MCF 10A (cell line): ENCODE measurements at regions not wholly inside any gene's neighbourhood (a gene's known extent, or its start where the extent isn't known, plus 50 kb on each side); places are given as distances from the start of the nearest gene placed in this dataset.

Experiments used
- BruUV-seq: library from RNA; stranded (reverse); fragments of 400-500 nt; replicated peaks from 2 replicates; lab custom pipeline; 2021; lab: Mats Ljungman, UMichigan
- CTCF ChIA-PET: fragments of 300-600 bp; sonication (Branson Sonifier 250); formaldehyde crosslinking; extraction: SDS; loops from one replicate; lab custom pipeline; 2021; ENCODE audit warnings: antibody characterized with exemption, inconsistent platforms; lab: Yijun Ruan, JAX
- POLR2A ChIA-PET: fragments of 300-600, 350-650 bp; sonication (Branson Sonifier 250); formaldehyde crosslinking; extraction: SDS; loops from one replicate; lab custom pipeline; 2020; ENCODE audit warnings: antibody characterized with exemption, inconsistent platforms; lab: Yijun Ruan, JAX
- DNase-seq: peaks from one replicate; pipeline ENCODE4 v3.0.0-alpha.2; 2018; ENCODE audit not compliant: unreplicated experiment
- H3K27ac Mint-ChIP-seq: one replicate; pipeline ENCODE4 v1.8.0; 2022; ENCODE audit warnings: mild to moderate bottlenecking, low read depth, mixed read lengths; ENCODE audit not compliant: unreplicated experiment
- H3K27me3 Mint-ChIP-seq: one replicate; pipeline ENCODE4 v1.8.0; 2022; ENCODE audit warnings: mixed read lengths; ENCODE audit not compliant: insufficient read depth, unreplicated experiment
- H3K36me3 Mint-ChIP-seq: one replicate; pipeline ENCODE4 v1.8.0; 2022; ENCODE audit warnings: mild to moderate bottlenecking, moderate library complexity, mixed read lengths; ENCODE audit not compliant: insufficient read depth, unreplicated experiment
- H3K4me1 Mint-ChIP-seq: one replicate; pipeline ENCODE4 v1.8.0; 2022; ENCODE audit warnings: mixed read lengths; ENCODE audit not compliant: insufficient read depth, unreplicated experiment
- H3K4me3 Mint-ChIP-seq: one replicate; pipeline ENCODE4 v1.8.0; 2022; ENCODE audit warnings: mild to moderate bottlenecking, moderate library complexity, mixed read lengths; ENCODE audit not compliant: unreplicated experiment
- H3K9me3 Mint-ChIP-seq: one replicate; pipeline ENCODE4 v1.8.0; 2022; ENCODE audit warnings: mixed read lengths; ENCODE audit not compliant: unreplicated experiment
- intact Hi-C: fragments of 100-400 bp; cut with micrococcal nuclease; formaldehyde crosslinking; loops from 2 replicates; pipeline ENCODE4 v1.14.1; 2022
- TF ChIP-seq, protein P1 (sequence below): fragments of 200-600 bp; IDR thresholded peaks from one replicate; pipeline ENCODE4 v1.8.0; 2022; ENCODE audit warnings: antibody characterized with exemption, mild to moderate bottlenecking; ENCODE audit not compliant: unreplicated experiment

DNA sequence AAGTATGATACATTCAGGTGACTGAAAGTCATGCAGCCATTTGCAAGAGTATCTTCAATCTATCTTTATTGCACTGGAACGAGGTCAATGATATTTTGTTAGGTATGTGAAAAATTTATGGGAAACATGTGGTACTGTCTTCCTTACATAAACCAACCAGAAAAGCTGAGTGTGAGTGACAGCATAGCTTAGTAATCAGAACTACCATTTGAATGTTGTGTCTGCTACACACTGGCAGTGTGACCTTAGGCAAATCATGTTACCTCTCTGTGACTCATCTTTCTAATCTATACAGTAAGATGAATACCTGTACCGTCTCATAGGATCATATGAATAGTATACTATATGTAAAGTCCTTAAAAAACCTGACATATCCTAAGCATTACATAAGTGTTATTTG lies 337.9 kb upstream of the IL12A start:
- no peaks in the 10 kb centered on the region for H3K4me1 Mint-ChIP-seq
- no peaks in the 10 kb centered on the region for H3K27me3 Mint-ChIP-seq
- intact Hi-C loops = no loop called here
- no peaks in the 10 kb centered on the region for H3K36me3 Mint-ChIP-seq
- BruUV-seq = no TSS peak
- H3K4me3 Mint-ChIP-seq = no peak overlapping the region
- ChIA-PET POLR2A (interaction anchor here (0.6 kb wide), 1 partner anchor 76 kb away, joined by 4 read pairs; no protein-coding TSS in a partner anchor), CTCF (no interaction called here)
- DNase-seq = no peak
- H3K27ac Mint-ChIP-seq = no peak overlapping the region
- no peaks in the 10 kb centered on the region for H3K9me3 Mint-ChIP-seq
- TF ChIP-seq, protein P1, sequence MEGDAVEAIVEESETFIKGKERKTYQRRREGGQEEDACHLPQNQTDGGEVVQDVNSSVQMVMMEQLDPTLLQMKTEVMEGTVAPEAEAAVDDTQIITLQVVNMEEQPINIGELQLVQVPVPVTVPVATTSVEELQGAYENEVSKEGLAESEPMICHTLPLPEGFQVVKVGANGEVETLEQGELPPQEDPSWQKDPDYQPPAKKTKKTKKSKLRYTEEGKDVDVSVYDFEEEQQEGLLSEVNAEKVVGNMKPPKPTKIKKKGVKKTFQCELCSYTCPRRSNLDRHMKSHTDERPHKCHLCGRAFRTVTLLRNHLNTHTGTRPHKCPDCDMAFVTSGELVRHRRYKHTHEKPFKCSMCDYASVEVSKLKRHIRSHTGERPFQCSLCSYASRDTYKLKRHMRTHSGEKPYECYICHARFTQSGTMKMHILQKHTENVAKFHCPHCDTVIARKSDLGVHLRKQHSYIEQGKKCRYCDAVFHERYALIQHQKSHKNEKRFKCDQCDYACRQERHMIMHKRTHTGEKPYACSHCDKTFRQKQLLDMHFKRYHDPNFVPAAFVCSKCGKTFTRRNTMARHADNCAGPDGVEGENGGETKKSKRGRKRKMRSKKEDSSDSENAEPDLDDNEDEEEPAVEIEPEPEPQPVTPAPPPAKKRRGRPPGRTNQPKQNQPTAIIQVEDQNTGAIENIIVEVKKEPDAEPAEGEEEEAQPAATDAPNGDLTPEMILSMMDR = no peak

DNA sequence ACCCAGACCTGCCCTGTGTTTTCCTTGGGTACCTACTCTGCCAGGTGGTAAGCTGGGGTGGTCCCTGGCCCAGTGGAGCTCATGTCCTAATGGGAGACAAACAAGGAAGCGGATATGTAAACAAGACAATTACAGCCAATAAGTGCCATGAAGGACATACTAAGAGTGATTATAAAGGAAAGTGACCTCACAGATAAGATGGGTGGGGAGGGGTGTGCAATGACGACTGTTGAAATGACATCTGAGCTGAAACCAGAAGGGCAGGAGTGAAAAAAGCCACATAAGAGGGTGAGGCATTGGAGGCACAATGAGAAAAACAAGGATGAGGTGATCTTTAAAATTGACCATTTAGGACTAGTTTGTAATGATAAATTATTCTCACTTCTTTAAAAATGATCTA lies 336.2 kb upstream of the IL12A start:
- ChIA-PET POLR2A (no interaction called here), CTCF (interaction anchor here (0.6 kb wide), 1 partner anchor 80 kb away, joined by 3 read pairs; no protein-coding TSS in a partner anchor)
- Mint-ChIP-seq H3K27ac (no peak overlapping the region), H3K4me3 (no peak overlapping the region), H3K27me3 (no peaks in the 10 kb centered on the region), H3K9me3 (no peaks in the 10 kb centered on the region), H3K4me1 (no peaks in the 10 kb centered on the region), H3K36me3 (no peaks in the 10 kb centered on the region)
- no TSS peak for BruUV-seq
- TF ChIP-seq, protein P1 = no peak
- no peak for DNase-seq
- intact Hi-C loops = no loop called here

DNA sequence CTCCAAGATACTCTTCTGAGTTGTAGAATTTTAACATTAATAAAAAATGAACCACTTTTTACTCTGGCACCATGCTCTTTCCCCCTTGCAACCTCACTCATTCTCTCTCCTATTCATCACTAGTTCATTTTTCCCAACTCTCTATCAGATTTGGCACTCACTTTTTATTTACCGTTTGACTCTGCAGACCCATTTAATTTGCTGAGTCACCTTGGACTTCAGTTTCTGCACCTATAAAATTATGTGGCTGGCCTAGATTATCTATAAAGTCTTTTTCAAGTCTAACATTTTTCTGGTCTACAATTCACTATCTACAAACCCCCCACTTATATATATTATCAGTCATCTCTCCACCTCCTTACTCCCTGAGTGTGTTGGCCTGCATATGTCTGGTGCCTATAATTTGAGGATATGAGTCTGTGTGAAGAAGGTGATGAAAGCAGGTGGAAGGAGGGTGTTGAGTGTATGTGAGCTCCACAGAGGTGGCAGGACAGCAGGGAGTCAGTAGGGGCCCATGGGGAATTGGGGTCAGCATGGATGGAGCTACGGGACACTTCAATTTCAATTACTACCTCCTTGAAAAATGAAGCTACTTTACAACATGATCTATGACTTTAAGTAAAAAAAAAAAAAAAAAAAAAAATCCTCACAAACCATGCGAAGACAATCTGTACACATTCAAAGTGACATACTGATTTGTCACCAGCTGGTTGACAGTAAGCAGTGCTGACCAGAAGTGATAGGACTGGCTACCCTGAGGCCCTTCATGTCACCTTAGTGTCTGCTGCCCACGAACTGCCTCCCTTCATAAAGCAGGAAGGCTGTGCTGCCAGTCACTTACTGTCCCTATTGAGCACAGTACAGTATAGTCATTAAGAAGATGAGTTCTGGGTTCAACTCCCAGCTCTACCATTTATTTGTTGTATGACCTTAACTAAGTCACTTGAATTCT lies 334.2 kb upstream of the IL12A start:
- Mint-ChIP-seq H3K36me3 (no peaks in the 10 kb centered on the region), H3K4me3 (no peak overlapping the region), H3K9me3 (no peaks in the 10 kb centered on the region), H3K27me3 (no peaks in the 10 kb centered on the region), H3K4me1 (no peaks in the 10 kb centered on the region), H3K27ac (no peak overlapping the region)
- intact Hi-C loops = no loop called here
- BruUV-seq = no TSS peak
- TF ChIP-seq, protein P1 = no peak
- POLR2A ChIA-PET = interaction anchor here (1.5 kb wide), 1 partner anchor 32 kb away, joined by 3 read pairs; no protein-coding TSS in a partner anchor
- CTCF ChIA-PET = interaction anchor here (0.6 to 1.1 kb wide), 3 partner anchors 44 to 112 kb away, joined by 3 to 4 read pairs (median 4); no protein-coding TSS in a partner anchor
- DNase-seq = no peak

DNA sequence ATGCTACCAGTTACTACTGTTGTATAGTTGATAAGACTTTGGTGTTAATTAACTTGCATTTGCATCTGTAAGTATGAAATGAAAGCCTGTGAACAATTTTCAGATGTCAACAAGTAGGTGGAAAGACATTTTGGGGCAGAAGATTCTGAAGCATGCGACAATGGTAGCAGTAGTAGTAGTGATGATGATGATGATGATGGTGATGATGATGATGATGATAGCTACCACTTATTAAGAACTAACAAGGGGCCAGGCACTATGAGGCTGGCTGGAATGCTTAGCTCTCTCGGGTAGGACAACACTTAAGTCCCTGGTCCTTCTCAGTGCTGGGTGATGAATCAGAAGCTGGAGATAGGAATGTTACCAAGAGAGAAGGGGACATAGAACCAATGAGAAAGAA lies 333.4 kb upstream of the IL12A start:
- no peaks in the 10 kb centered on the region for H3K4me1 Mint-ChIP-seq
- no peaks in the 10 kb centered on the region for H3K27me3 Mint-ChIP-seq
- intact Hi-C loops = no loop called here
- ChIA-PET POLR2A (interaction anchor here (1.5 kb wide), 1 partner anchor 32 kb away, joined by 3 read pairs; no protein-coding TSS in a partner anchor), CTCF (interaction anchor here (0.7 to 1.1 kb wide), 3 partner anchors 17 to 111 kb away, joined by 3 to 5 read pairs (median 4); no protein-coding TSS in a partner anchor)
- H3K36me3 Mint-ChIP-seq = no peaks in the 10 kb centered on the region
- BruUV-seq = no TSS peak
- DNase-seq = no peak
- no peaks in the 10 kb centered on the region for H3K9me3 Mint-ChIP-seq
- H3K4me3 Mint-ChIP-seq = no peak overlapping the region
- TF ChIP-seq, protein P1 = no peak
- no peak overlapping the region for H3K27ac Mint-ChIP-seq
